HepG2 (cell line): ENCODE measurements at regions not wholly inside any gene's neighbourhood (a gene's known extent, or its start where the extent isn't known, plus 50 kb on each side); places are given as distances from the start of the nearest gene placed in this dataset.

Source experiments
- ATAC-seq: fragments of 200-7000 bp; cut with Tn5 transposase; 3 replicates; pipeline ENCODE4 v1.9.1; 2020; ENCODE audit warnings: mild to moderate bottlenecking, moderate library complexity
- BruUV-seq: library from RNA; stranded (reverse); fragments of 400-500 nt; replicated peaks from 2 replicates; lab custom pipeline; 2021; lab: Mats Ljungman, UMichigan
- CTCF ChIA-PET: fragments of 300-600 bp; formaldehyde crosslinking; extraction: SDS; loops from one replicate; lab custom pipeline; 2021; ENCODE audit warnings: low total read pairs, inconsistent platforms, low intra/inter-chr PET ratio; lab: Yijun Ruan, JAX
- POLR2A ChIA-PET: fragments of 350-600 bp; sonication (Branson Sonifier 250); formaldehyde crosslinking; loops from one replicate; lab custom pipeline; 2020; ENCODE audit warnings: antibody characterized with exemption, inconsistent platforms; lab: Yijun Ruan, JAX
- DNase-seq: peaks from one replicate; pipeline ENCODE4 v3.0.0-alpha.2; 2015; ENCODE audit warnings: low spot score
- FAIRE-seq: peaks from 3 replicates; lab custom pipeline; 2011; peaks lifted over from hg19 to GRCh38; lab: Jason Lieb, UNC
- H2AFZ ChIP-seq: one replicate; pipeline ENCODE4 v1.6.1; 2011; ENCODE audit warnings: low read length, inconsistent platforms
- H3K27ac ChIP-seq: fragments of 300-600 bp; 3 replicates; pipeline ENCODE4 v1.8.0; 2011; ENCODE audit warnings: mixed run types, mild to moderate bottlenecking, mixed read lengths, low read length, inconsistent platforms; ENCODE audit not compliant: insufficient read depth; ENCODE audit errors: extremely low read length
- H3K27me3 ChIP-seq, 2 experiments: fragments of 200-600 bp in 1 of 2; 2 replicates in 1 of 2; 3 replicates in 1 of 2; pipeline versions ENCODE4 v1.6.0 to v1.8.0; 2011; ENCODE audit warnings: low read length in 2 of 2, mild to moderate bottlenecking in 2 of 2, moderate library complexity in 2 of 2, inconsistent platforms in 1 of 2; ENCODE audit not compliant: insufficient read depth in 2 of 2, control insufficient read depth in 1 of 2
- H3K36me3 ChIP-seq, 2 experiments: fragments of 200-600 bp in 1 of 2; replicated peaks in 1 of 2; 2 replicates in 1 of 2; 3 replicates in 1 of 2; pipeline versions ENCODE4 v1.5.1 to v1.8.0; 2011; ENCODE audit warnings: low read length in 2 of 2, inconsistent platforms in 1 of 2; ENCODE audit not compliant: insufficient read depth in 2 of 2, control insufficient read depth in 1 of 2
- H3K4me1 ChIP-seq: 2 replicates; pipeline ENCODE4 v1.5.1; 2012; ENCODE audit warnings: low read length, inconsistent platforms; ENCODE audit not compliant: insufficient read depth
- H3K4me2 ChIP-seq: 2 replicates; pipeline ENCODE4 v1.6.0; 2011; ENCODE audit warnings: low read depth, low read length, inconsistent platforms
- H3K4me3 ChIP-seq, 3 experiments: fragments of 200-600 bp in 1 of 3; sonication (generic), shearing (Covaris generic) in 1 of 3; replicated peaks in 1 of 3; 2 replicates each; pipeline ENCODE4 v1.5.1; 2011 to 2016; ENCODE audit warnings: low read length in 3 of 3, inconsistent platforms in 2 of 3, low read depth in 2 of 3, mild to moderate bottlenecking in 2 of 3, control low read depth in 1 of 3, mixed read lengths in 1 of 3; ENCODE audit not compliant: insufficient read depth in 1 of 3
- H3K79me2 ChIP-seq: one replicate; pipeline ENCODE4 v1.6.1; 2011; ENCODE audit warnings: low read length, inconsistent platforms; ENCODE audit not compliant: insufficient read depth
- H3K9ac ChIP-seq: 2 replicates; pipeline ENCODE4 v1.6.0; 2011; ENCODE audit warnings: mild to moderate bottlenecking, low read depth, low read length, inconsistent platforms; ENCODE audit not compliant: insufficient read depth
- H3K9me3 ChIP-seq: 2 replicates; pipeline ENCODE4 v1.5.1; 2012; ENCODE audit warnings: mild to moderate bottlenecking, low read length
- H4K20me1 ChIP-seq: 2 replicates; pipeline ENCODE4 v1.6.0; 2011; ENCODE audit warnings: inconsistent platforms, mild to moderate bottlenecking, low read length, moderate library complexity; ENCODE audit not compliant: insufficient read depth
- AHR ChIP-seq: IDR thresholded peaks from 2 replicates; pipeline ENCODE4 v1.6.1; 2018; ENCODE audit warnings: missing genetic modification reagents, missing compliant biosample characterization
- GFI1 ChIP-seq: sonication (generic); formaldehyde crosslinking; IDR thresholded peaks from 2 replicates; pipeline ENCODE4 v1.5.0; 2020; ENCODE audit warnings: missing genetic modification reagents, mild to moderate bottlenecking, borderline replicate concordance
- MIER2 ChIP-seq: IDR thresholded peaks from 2 replicates; pipeline ENCODE4 v1.6.1; 2016; ENCODE audit warnings: missing biosample characterization, missing genetic modification reagents
- ZNF556 ChIP-seq: sonication (generic); formaldehyde crosslinking; IDR thresholded peaks from 2 replicates; pipeline ENCODE4 v1.4.0; 2020; ENCODE audit warnings: mild to moderate bottlenecking, missing genetic modification reagents, borderline replicate concordance
- ZNF720 ChIP-seq: sonication (generic); formaldehyde crosslinking; IDR thresholded peaks from 2 replicates; pipeline ENCODE4 v1.4.0; 2020; ENCODE audit warnings: missing genetic modification reagents
- ZNF724P ChIP-seq: sonication (generic); formaldehyde crosslinking; IDR thresholded peaks from 2 replicates; pipeline ENCODE4 v1.8.0; 2022; ENCODE audit warnings: missing genetic modification reagents, borderline replicate concordance
- ZSCAN31 ChIP-seq: sonication (generic); formaldehyde crosslinking; IDR thresholded peaks from 2 replicates; pipeline ENCODE4 v1.5.0; 2020; ENCODE audit warnings: low read depth, mild to moderate bottlenecking, missing genetic modification reagents
- WGBS: methylation state at CpG from one replicate; pipeline ENCODE4 v1.1.6; 2017; ENCODE audit warnings: low lambda C conversion rate; 5-methylcytosine and 5-hydroxymethylcytosine counted together
- in situ Hi-C: cut with HindIII; loops from 2 replicates; pipeline ENCODE4 v1.10.0; 2017; ENCODE audit warnings: low pct_unique_long_range_greater_than_20kb; ENCODE audit not compliant: extremely low pct_ligation_motif_present
- intact Hi-C: fragments of 100-400 bp; cut with micrococcal nuclease; formaldehyde crosslinking; loops from one replicate; pipeline ENCODE4 v1.10.0; 2022; ENCODE audit not compliant: unreplicated experiment
- TF ChIP-seq, protein P1 (sequence below): IDR thresholded peaks from 2 replicates; pipeline ENCODE4 v1.6.1; 2016
- TF ChIP-seq, protein P2 (sequence below): sonication (generic); formaldehyde crosslinking; IDR thresholded peaks from 2 replicates; pipeline ENCODE4 v1.5.0; 2020; ENCODE audit warnings: missing genetic modification reagents, mild to moderate bottlenecking, borderline replicate concordance
- TF ChIP-seq, protein P3 (sequence below): sonication (generic); formaldehyde crosslinking; IDR thresholded peaks from 2 replicates; pipeline ENCODE4 v1.4.0; 2020; ENCODE audit warnings: mild to moderate bottlenecking, missing genetic modification reagents

DNA sequence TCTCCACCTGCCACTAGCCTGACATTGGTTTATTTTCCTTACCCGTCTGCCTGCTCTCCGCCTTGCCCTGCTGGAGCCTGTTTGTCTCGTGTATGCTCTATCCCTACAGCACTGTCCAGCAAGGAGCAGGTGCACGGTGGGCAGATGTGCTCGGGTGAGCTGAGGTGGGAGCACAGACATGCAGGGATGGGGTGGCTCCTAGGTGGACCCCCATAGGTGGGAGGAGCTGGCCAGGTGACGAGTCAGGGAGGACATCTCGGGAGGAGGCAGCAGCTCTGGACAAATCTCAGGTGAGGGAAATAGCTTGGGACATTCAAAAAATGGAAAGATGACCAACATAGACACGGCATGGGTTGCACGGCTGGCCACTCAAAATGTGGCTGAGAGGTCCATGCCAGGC lies 89.2 kb upstream of the SHANK2 start:
- 45% methylated on average over 9 of the region's 9 CpGs for WGBS
- FAIRE-seq: no peak
- H3K36me3 ChIP-seq: no peaks in the 10 kb centered on the region
- no peak overlapping the region for H3K27ac ChIP-seq
- peaks cover 17 to 73% of the 10 kb centered on the region in 2 experiments for H3K27me3 ChIP-seq
- CTCF ChIA-PET: no interaction called here
- no peak overlapping the region for H3K4me2 ChIP-seq
- no peak for DNase-seq
- H2AFZ ChIP-seq: no peak overlapping the region
- peaks cover 18% of the 10 kb centered on the region for H3K4me1 ChIP-seq
- in situ Hi-C loops: no loop called here
- TF ChIP-seq, protein P1, sequence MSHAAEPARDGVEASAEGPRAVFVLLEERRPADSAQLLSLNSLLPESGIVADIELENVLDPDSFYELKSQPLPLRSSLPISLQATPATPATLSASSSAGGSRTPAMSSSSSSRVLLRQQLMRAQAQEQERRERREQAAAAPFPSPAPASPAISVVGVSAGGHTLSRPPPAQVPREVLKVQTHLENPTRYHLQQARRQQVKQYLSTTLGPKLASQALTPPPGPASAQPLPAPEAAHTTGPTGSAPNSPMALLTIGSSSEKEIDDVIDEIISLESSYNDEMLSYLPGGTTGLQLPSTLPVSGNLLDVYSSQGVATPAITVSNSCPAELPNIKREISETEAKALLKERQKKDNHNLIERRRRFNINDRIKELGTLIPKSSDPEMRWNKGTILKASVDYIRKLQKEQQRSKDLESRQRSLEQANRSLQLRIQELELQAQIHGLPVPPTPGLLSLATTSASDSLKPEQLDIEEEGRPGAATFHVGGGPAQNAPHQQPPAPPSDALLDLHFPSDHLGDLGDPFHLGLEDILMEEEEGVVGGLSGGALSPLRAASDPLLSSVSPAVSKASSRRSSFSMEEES: no peak
- no peak for TF ChIP-seq GFI1 (CRISPR knock-in tag)
- no peak for TF ChIP-seq MIER2 (CRISPR knock-in tag)
- TF ChIP-seq ZNF556 (CRISPR knock-in tag): no peak
- POLR2A ChIA-PET: no interaction called here
- intact Hi-C loops: no loop called here
- no peak overlapping the region for H3K9ac ChIP-seq
- no peaks in the 10 kb centered on the region for H3K9me3 ChIP-seq
- no TSS peak for BruUV-seq
- H4K20me1 ChIP-seq: no peaks in the 10 kb centered on the region
- no peaks in the 10 kb centered on the region for H3K79me2 ChIP-seq
- ATAC-seq: no peak
- H3K4me3 ChIP-seq: no peak overlapping the region

DNA sequence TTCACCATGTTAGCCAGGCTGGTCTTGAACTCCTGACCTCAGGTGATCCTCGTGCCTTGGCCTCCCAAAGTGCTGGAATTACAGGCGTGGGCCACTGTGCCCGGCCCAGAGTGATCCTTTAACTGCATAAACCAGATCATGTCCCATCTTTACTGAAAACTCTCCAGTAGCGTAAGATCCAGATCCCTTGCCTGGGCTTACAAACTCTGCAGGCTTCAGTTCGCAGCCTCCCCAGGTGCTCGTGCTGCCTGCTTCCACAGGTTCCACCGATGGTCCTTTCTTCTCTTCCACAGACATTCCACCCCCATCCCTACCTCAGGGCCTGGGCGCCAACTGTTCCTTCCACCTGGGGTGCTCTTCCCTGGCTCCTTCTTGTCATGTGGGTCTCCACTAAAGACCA lies 88.8 kb upstream of the SHANK2 start:
- 55% methylated on average over 8 of the region's 8 CpGs for WGBS
- Histone ChIP-seq H2AFZ (no peak overlapping the region), H3K4me1 (peaks cover 18% of the 10 kb centered on the region), H3K9ac (no peak overlapping the region), H3K9me3 (no peaks in the 10 kb centered on the region), H3K27ac (no peak overlapping the region), H3K4me3 (no peak overlapping the region), H3K36me3 (no peaks in the 10 kb centered on the region), H3K4me2 (no peak overlapping the region), H3K79me2 (no peaks in the 10 kb centered on the region), H4K20me1 (no peaks in the 10 kb centered on the region), H3K27me3 (peaks cover 17 to 74% of the 10 kb centered on the region in 2 experiments)
- no TSS peak for BruUV-seq
- in situ Hi-C loops: no loop called here
- ATAC-seq: no peak
- POLR2A ChIA-PET: no interaction called here
- CTCF ChIA-PET: no interaction called here
- DNase-seq: no peak
- intact Hi-C loops: no loop called here
- no peak for FAIRE-seq
- TF ChIP-seq ZSCAN31: no peak
- no peak for TF ChIP-seq AHR (CRISPR knock-in tag)
- no peak for TF ChIP-seq ZNF724P (CRISPR knock-in tag)
- TF ChIP-seq, protein P2, sequence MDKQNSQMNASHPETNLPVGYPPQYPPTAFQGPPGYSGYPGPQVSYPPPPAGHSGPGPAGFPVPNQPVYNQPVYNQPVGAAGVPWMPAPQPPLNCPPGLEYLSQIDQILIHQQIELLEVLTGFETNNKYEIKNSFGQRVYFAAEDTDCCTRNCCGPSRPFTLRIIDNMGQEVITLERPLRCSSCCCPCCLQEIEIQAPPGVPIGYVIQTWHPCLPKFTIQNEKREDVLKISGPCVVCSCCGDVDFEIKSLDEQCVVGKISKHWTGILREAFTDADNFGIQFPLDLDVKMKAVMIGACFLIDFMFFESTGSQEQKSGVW: no peak
- TF ChIP-seq ZNF720: no peak
- TF ChIP-seq, protein P3, sequence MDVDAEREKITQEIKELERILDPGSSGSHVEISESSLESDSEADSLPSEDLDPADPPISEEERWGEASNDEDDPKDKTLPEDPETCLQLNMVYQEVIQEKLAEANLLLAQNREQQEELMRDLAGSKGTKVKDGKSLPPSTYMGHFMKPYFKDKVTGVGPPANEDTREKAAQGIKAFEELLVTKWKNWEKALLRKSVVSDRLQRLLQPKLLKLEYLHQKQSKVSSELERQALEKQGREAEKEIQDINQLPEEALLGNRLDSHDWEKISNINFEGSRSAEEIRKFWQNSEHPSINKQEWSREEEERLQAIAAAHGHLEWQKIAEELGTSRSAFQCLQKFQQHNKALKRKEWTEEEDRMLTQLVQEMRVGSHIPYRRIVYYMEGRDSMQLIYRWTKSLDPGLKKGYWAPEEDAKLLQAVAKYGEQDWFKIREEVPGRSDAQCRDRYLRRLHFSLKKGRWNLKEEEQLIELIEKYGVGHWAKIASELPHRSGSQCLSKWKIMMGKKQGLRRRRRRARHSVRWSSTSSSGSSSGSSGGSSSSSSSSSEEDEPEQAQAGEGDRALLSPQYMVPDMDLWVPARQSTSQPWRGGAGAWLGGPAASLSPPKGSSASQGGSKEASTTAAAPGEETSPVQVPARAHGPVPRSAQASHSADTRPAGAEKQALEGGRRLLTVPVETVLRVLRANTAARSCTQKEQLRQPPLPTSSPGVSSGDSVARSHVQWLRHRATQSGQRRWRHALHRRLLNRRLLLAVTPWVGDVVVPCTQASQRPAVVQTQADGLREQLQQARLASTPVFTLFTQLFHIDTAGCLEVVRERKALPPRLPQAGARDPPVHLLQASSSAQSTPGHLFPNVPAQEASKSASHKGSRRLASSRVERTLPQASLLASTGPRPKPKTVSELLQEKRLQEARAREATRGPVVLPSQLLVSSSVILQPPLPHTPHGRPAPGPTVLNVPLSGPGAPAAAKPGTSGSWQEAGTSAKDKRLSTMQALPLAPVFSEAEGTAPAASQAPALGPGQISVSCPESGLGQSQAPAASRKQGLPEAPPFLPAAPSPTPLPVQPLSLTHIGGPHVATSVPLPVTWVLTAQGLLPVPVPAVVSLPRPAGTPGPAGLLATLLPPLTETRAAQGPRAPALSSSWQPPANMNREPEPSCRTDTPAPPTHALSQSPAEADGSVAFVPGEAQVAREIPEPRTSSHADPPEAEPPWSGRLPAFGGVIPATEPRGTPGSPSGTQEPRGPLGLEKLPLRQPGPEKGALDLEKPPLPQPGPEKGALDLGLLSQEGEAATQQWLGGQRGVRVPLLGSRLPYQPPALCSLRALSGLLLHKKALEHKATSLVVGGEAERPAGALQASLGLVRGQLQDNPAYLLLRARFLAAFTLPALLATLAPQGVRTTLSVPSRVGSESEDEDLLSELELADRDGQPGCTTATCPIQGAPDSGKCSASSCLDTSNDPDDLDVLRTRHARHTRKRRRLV: no peak
